SKM-1 treated with dmso at 0.1 percent for 144 hours (cell line): ENCODE measurements at regions not wholly inside any gene's neighbourhood (a gene's known extent, or its start where the extent isn't known, plus 50 kb on each side); places are given as distances from the start of the nearest gene placed in this dataset.

ENCODE experiments used
- DNase-seq: peaks from one replicate; lab custom pipeline; 2025; ENCODE audit not compliant: unreplicated experiment; lab: John Stamatoyannopoulos, UW

- no peak for DNase-seq
Measured at GRCh38 chrX:39577985-39578869, 519.5 kb downstream of the BCOR start.

DNA sequence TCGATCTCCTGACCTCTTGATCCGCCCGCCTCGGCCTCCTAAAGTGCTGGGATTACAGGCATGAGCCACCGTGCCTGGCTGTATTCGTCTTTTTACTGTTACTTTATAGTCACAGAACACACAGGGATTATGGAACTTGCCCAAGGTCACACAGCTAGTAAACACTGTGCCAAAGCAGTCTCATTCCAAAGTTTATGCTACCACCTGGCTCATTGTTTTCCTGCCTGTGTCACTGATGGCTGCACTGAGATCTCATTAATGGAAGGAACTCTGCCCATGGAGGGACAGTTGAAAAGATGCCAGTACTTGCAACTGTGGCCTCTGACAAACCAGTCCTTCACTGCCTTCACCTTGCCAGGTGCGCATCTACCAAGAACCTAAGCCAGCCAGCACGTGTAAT lies 517.7 kb downstream of the BCOR start:
- DNase-seq = no peak

GRCh38 chrX:39581411-39581810 lies 516.3 kb downstream of the BCOR start:
- no peak for DNase-seq

- no peak for DNase-seq
Measured at GRCh38 chrX:39582091-39582490, 515.7 kb downstream of the BCOR start.

DNA sequence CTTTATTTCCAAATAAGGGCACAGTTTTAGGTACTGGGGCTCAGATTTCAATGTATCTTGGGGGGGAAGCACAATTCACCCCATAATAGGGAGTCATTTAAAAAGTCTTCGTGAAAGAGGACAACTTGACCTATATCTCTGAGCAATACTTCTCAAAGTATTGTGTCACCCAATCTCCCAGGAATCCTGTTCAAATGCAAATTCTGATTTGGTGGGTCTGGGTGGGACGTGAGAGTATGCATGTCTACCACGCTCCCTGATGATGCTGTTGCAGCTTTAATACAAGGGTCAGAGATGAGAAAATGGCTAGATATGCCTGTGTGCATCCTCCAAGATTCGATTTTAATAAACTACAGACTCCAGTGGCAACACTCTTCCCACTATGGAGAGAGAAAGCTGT lies 514.8 kb downstream of the BCOR start:
- DNase-seq = no peak

- no peak for DNase-seq
Measured at GRCh38 chrX:39585808-39586207, 511.9 kb downstream of the BCOR start.

- DNase-seq = no peak
Measured at GRCh38 chrX:39586359-39586758, 511.4 kb downstream of the BCOR start.

DNA sequence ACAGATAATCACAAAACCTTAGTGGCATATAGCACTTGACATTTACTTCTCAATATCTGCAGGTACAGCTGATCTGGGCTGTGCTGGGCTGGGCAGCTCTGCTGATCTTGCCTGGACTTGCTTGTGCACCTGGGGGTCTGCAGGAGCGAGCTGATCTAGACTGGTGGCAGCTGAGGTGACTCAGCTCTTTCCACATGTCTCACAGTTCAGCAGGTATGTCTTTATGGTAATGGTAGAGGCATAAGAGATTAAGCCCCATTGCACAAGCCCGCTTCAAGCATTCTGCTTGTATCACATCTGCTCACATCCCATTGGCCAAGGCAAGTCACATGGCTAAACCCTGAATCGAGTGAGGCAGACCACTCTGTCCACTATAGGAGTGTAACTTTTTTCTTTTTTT lies 506.7 kb downstream of the BCOR start:
- no peak for DNase-seq

- DNase-seq = no peak
Measured at GRCh38 chrX:39592776-39593175, 505.0 kb downstream of the BCOR start.

DNA sequence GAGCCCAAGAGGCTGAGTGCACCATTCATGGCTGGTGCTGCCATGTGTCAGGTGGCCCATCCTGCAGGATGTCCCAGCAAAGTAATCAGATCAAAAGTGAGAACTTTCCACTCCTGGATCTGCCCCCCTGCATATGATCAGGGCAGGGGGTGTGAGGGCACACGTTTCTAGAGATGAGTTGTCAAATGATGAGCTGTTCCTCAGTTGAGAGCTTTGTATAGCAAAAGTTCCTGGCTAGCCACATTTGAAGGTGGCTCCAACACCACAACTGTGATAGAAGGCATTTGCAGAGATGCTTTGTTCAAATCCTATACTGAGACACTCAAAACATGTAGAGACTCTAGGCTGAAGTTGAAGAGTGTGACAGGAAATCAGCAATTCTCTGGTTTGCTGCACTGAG lies 501.8 kb downstream of the BCOR start:
- no peak for DNase-seq

GRCh38 chrX:39596437-39596836 lies 501.3 kb downstream of the BCOR start:
- no peak for DNase-seq

- no peak for DNase-seq
Measured at GRCh38 chrX:39599339-39599738, 498.4 kb downstream of the BCOR start.

- no peak for DNase-seq
Measured at GRCh38 chrX:39600222-39600621, 497.5 kb downstream of the BCOR start.

DNA sequence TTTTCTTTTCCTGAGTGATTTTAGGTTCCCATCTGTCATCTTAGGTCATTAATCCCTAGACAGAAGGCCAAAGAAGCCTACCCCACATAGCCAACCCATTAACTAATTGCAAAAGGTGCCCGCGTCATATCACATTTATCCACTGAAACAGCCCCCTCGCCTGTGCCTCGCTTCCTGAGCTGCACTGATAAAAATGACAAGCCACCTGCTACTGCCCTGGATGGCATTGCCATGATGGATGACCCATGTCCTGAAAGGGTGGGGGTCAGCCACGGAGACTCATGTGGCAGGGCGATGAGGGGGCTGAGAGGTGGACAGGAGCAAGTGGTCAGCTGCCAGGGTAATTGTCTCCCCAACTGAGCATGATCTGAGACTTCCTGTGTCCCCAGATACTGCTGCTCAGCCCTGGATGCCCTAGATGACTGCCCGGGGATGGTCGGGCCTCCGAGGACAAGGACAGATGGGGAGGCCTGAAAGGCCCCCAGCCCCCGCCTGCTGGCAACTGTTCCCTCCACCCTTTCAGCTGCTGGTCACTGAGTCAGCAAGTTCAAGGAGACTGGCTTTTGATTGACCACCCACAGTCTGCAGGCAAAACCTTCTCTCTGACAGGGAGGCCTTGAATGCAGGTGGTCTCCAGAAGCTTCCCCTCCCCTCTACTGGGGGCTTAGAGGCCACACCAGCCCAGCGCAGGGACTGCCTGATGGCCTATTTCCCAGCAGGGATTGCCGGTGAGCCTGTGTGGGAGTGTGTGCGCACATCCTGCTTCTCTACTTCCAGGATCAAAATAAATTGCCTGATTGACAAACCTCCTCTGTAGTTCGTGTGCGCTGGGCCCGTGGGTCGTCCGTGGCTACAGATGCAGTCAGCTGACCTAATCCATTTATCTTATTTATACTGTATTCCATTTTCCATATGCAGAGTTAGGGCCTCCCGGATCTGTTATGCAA lies 496.3 kb downstream of the BCOR start:
- no peak for DNase-seq

DNA sequence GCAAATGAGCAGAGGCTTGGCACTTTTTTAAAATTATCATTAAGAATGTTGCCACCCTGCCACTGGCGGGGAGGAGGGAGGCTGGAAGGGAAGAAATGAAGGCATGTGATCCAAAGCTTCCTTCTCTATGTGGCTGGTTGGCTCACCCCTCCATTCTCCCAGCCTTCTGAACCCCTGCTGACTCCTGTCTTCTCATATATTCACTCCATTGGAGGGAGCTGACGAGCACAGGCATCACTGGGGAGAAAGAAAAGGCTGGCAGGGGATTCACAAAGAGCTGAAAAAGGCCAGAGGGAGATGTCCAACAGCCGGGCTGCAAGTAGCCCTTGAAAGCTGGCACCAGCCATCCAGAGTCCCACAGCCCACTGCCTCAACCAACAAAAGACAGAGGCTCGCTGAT lies 495.6 kb downstream of the BCOR start:
- DNase-seq = no peak

DNA sequence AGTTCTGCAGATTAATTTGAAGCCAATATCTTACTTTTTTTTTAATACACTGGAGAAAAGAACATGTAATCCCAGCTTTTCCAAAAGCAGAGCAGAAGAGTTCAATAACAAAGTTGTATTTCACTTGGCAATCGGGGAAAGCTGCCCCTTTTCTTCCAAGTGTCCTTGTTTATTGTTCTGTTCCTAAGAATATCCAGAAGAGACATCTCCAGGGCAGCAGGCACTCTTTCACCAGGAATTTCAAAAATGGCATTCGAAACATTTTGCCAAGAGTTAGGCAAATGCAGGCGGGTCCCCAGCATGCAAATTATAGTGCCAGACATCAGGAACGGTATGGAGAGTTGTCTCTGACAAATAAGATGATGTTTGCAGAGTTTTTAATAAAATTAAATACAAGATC lies 494.5 kb downstream of the BCOR start:
- DNase-seq = no peak

DNA sequence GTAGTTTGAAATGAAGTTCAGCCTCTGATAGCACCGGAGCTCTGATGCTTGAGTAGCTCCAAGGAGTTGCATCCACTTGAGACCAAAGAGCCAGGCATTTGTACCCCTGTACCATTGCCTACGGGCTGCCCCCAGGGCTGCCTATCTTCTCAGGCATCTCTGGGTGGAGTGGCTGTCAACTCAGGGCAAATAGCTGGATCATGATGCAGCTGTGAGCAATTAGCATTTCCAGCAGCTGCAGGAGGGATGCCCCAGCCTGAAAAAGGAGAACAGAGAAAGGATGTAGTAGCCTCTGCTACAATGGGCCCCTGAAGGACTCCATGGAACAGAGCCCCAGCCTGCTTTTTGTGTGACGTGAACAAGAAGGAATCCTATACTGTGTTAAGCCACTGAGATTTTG lies 492.6 kb downstream of the BCOR start:
- no peak for DNase-seq

GRCh38 chrX:39605866-39606265 lies 491.9 kb downstream of the BCOR start:
- DNase-seq = no peak

GRCh38 chrX:39609941-39610340 lies 487.8 kb downstream of the BCOR start:
- DNase-seq = no peak

DNA sequence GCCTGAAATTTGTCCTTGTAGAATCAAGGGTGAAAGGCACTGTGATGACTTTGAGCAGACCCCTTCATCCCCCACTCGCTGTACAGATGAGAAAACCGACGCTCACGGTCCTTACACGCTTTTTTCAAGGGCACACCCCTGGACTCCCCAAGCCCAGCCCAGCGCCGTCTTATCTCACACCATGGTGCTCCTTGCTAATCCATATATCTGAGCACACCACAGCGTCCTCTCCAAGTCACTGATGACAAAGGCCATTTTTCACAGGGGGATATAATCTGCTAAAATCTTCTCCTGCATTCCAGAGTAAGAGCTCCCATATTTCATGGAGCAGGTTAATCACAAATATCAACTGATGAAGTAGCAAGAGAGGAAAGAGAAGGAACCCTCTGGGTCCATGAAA lies 486.3 kb downstream of the BCOR start:
- DNase-seq = no peak

DNA sequence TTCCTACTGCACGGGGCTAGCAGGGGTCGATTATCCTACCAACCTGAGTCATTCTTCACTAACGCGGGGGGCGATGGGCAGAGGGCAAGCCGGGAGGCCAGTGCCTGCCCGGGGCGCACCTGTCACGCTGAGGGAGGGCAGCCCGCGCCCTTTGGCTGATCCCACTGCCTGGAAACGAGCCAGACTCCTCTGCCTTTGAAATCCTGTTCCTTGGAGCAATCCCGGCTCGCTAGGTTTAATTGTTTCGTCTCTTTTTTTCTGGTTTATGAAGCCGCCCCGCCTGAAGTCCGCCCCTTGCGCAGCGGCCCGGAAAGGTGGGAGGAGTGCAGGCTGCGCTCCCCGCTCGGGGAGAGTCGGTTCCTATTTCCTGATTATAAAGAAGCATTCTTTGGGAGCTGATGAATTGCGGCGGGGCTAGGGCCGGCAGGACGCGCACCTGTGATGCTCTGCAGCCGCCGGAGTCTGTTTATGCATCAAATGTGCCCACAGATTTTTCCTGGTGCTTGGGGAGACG lies 484.2 kb downstream of the BCOR start:
- DNase-seq = no peak
